ENCODE measurements at regions not wholly inside any gene's neighbourhood (a gene's known extent, or its start where the extent isn't known, plus 50 kb on each side); places are given as distances from the start of the nearest gene placed in this dataset.

DNA sequence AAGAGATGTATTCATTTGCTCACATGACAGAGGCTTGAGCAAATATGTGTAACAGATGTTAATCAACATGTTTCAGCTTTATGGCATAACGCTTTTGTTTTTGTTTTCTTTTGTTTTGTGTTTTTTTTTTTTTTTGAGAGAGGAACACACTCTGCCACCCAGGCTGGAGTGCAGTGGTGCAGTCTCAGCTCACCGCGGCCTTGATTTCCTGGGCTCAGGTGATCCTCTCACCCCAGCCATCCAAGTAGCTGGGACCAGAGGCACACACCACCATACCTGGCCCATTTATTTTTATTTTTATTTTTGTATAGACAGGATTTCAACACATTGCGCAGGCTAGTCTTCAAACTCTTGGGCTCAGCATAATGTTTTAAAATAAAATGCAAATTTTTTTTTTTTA lies 1504.4 kb upstream of the CADM2 start:
- TF ChIP-seq, protein P1, sequence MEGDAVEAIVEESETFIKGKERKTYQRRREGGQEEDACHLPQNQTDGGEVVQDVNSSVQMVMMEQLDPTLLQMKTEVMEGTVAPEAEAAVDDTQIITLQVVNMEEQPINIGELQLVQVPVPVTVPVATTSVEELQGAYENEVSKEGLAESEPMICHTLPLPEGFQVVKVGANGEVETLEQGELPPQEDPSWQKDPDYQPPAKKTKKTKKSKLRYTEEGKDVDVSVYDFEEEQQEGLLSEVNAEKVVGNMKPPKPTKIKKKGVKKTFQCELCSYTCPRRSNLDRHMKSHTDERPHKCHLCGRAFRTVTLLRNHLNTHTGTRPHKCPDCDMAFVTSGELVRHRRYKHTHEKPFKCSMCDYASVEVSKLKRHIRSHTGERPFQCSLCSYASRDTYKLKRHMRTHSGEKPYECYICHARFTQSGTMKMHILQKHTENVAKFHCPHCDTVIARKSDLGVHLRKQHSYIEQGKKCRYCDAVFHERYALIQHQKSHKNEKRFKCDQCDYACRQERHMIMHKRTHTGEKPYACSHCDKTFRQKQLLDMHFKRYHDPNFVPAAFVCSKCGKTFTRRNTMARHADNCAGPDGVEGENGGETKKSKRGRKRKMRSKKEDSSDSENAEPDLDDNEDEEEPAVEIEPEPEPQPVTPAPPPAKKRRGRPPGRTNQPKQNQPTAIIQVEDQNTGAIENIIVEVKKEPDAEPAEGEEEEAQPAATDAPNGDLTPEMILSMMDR (IDR thresholded peaks at IDR 0.05; ENCODE audit: poor library complexity, severe bottlenecking), result no peak
- TF ChIP-seq EZH2 (IDR thresholded peaks at IDR 0.05; ENCODE audit: borderline replicate concordance, insufficient read depth, low read length, poor library complexity, severe bottlenecking) (no peak), EP300 (conservative IDR thresholded peaks at IDR 0.05; ENCODE audit: poor library complexity, severe bottlenecking) (no peak), POLR2AphosphoS5 (IDR thresholded peaks at IDR 0.05) (no peak), SMC3 (conservative IDR thresholded peaks at IDR 0.05; ENCODE audit: poor library complexity) (no peak), TAF1 (IDR thresholded peaks at IDR 0.05; ENCODE audit: low read depth) (no peak)
